GM12892 (cell line): ENCODE measurements at regions not wholly inside any gene's neighbourhood (a gene's known extent, or its start where the extent isn't known, plus 50 kb on each side); places are given as distances from the start of the nearest gene placed in this dataset.
"Not testable (repeated sequence)": the region's sequence is repeated elsewhere in the genome, so short reads cannot be mapped to it uniquely, and the experiment has no call there.

Source experiments
- DNase-seq: peaks from one replicate; pipeline ENCODE4 v3.0.0; 2011; ENCODE audit not compliant: insufficient read length
- FAIRE-seq: peaks from 2 replicates; lab custom pipeline; 2011; peaks lifted over from hg19 to GRCh38; lab: Jason Lieb, UNC
- POLR2A ChIP-seq: IDR thresholded peaks from 2 replicates; pipeline ENCODE4 v1.6.1; 2011; ENCODE audit warnings: low read depth, low read length, control low read depth
- POLR2AphosphoS5 ChIP-seq: IDR thresholded peaks from 2 replicates; pipeline ENCODE4 v1.6.1; 2011; ENCODE audit warnings: low read depth, low read length, control low read depth
- TAF1 ChIP-seq: IDR thresholded peaks from 2 replicates; pipeline ENCODE4 v1.6.1; 2011; ENCODE audit warnings: low read depth, mild to moderate bottlenecking, control low read depth, low read length, borderline replicate concordance

DNA sequence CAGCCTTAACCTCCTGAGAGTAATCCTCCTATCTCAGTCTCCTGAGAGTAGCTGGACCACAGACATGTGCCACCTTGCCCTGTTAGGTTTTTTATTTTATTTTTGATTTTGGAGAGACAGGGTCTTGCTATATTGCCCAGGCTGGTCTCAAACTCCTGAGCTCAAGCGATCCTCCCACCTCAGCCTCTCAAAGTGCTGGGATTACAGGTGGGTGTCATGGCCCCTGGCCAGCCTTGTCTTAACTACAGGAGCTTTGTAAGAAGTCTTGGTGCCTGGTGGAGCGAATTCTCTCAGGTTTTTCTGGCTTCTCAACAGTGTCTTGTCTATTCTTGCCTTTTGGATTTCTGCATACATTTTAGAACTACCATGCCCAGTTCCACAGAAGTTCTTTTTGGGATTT is 546.4 kb downstream of the TBC1D22A start:
- no peak for DNase-seq
- TF ChIP-seq TAF1 (no peak), POLR2A (no peak), POLR2AphosphoS5 (no peak)
- no peak for FAIRE-seq

DNA sequence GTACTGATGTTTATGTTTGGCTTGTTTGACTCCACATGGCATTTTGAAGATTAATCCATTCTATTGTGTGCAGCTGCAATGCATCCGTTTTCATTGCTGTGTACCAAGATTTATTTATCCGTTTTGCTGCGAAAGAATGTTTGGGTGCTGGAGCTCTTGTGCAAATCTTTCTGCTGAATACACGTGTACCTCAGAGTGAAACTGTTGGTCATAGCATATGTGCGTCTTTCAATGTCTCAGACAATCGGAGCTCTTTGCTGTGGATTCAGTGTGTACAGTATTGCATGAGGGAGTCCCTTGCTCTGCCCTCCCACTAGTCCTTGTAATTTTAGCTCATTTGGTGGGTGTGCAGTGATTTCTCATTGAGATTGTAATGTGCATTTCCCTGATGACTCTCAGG is 545.4 kb downstream of the TBC1D22A start:
- DNase-seq, result no peak
- TF ChIP-seq TAF1, result no peak
- TF ChIP-seq POLR2AphosphoS5, result no peak
- TF ChIP-seq POLR2A, result no peak
- FAIRE-seq, result no peak

DNA sequence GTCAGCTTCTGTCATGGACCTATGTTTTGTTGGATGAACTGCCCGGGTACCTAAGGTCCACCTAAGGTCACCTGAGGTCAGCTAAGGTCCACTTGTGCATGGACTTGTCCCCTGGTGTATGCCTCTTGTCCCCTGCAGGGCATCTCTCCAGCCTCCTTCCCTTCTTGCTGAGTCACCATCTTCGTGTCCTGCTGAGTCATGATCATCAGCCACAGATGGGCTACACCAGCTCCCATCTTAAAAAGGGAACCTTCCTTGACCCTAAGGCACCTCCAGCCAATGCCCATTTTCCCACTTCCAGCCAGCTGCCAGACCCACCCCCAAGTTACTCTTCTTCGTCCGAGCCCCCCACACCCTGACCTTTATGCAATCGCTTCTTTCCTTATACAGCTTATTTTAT is 544.9 kb downstream of the TBC1D22A start:
- no peak for DNase-seq
- no peak for TF ChIP-seq POLR2AphosphoS5
- no peak for TF ChIP-seq POLR2A
- no peak for TF ChIP-seq TAF1
- no peak for FAIRE-seq

DNA sequence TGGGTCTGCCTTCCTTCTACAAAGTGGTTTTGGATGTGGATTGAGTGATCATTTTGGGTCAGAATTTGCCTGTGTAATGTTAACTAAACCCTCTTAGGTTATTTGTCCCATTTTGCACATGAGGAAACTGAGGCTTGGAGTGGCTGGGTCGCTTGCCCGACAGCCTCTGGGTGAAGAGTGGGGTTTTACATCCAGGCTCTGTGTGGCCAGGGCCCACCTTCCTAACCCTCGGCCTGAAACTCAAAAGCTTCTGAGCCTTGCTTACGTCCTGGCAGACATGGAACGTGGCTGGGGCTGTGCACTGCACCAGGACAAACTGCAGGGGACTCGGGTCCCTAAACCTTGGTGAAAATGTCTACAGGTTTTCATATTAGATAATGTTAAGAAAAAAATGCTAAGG is 542.4 kb downstream of the TBC1D22A start:
- no peak for TF ChIP-seq TAF1
- no peak for TF ChIP-seq POLR2A
- no peak for TF ChIP-seq POLR2AphosphoS5
- FAIRE-seq (no peak), DNase-seq (no peak)

DNA sequence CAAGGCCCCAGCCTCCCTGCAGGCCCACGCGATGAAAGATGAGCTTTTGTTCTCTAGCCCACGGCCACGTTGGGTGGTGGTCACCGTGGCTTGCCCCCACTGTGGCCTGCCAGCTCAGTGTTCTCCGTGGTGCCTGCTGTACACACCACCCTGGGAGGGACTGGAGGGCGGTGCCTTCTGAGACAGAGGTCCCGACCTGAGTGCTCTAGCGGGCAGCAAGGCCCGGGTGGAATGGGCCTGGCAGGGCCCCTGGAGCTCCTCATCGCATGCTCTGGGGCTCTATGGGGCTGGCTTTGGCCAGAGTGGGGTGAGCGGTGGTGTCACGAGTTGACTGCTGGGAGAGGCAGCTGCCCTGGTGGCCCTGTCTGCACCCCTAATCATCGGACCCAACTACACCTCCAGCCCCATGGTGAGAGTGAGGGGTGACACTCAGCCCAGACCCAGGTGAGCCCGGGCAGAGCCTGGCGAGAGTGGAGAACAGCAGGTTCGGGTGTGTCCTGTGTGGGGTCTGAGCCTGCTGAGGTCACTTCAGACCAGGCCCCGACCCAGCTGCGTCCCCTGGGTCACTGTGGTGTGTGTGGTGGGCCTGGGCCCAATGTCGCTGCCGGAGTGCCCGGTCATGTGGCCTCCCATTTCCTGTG is 541.9 kb downstream of the TBC1D22A start:
- no peak for FAIRE-seq

DNA sequence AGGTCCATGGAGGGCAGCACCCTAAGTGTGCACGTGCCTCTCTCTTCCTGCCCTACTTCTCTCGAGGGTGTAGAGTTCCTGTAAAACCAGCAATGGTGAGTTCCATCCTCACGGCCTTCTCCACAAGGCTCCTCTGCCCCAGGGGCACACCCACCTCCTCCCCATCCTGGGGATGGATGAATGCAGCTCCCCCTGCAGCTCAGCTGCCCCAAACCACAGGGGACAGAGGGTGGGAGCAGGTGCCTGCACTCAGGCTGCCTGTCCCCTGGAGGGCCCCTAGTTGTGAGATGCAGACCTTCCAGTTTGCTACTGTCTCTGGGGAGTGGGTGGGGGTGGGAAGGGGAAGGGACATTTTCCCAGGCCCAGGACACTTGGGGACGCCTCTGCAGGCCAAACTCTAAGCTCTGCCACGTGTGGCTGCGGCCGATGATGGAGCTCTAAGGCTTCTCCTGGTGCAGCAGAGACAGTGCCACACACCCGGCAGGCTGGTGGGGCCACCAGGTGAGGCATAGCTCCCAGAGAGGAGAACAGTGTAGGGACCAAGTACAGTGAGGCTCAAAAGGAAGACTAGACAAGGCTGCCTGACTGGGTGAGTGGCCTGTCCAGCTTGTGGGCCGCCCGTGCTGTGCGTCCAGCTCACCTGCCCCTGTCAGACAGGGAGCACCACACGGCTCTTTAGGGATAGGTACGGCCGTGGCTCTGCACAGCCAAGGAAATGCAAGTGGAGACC is 540.9 kb downstream of the TBC1D22A start:
- DNase-seq (no peak), FAIRE-seq (no peak)
- TF ChIP-seq POLR2AphosphoS5, result no peak
- TF ChIP-seq POLR2A, result no peak
- no peak for TF ChIP-seq TAF1

More for the DNA sequence above, 541.9 kb downstream of the TBC1D22A start:
- TF ChIP-seq POLR2A (no peak), POLR2AphosphoS5 (no peak)
- no peak for DNase-seq

DNA sequence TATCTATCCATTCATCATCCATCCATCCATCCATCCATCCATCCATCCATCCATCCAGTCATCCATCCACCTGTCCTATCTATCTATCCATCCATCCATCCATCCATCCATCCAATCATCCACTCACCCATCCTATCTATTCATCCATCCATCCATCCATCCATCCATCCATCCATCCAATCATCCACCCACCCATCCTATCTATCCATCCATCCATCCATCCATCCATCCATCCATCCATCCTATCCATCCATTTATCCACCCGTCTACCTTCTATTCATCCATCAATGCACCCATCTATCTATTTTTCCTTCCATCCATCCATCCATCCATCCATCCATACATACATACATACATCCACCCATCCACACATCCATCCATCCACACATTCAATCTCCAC is 540.1 kb downstream of the TBC1D22A start:
- not testable (repeated sequence) for FAIRE-seq

DNA sequence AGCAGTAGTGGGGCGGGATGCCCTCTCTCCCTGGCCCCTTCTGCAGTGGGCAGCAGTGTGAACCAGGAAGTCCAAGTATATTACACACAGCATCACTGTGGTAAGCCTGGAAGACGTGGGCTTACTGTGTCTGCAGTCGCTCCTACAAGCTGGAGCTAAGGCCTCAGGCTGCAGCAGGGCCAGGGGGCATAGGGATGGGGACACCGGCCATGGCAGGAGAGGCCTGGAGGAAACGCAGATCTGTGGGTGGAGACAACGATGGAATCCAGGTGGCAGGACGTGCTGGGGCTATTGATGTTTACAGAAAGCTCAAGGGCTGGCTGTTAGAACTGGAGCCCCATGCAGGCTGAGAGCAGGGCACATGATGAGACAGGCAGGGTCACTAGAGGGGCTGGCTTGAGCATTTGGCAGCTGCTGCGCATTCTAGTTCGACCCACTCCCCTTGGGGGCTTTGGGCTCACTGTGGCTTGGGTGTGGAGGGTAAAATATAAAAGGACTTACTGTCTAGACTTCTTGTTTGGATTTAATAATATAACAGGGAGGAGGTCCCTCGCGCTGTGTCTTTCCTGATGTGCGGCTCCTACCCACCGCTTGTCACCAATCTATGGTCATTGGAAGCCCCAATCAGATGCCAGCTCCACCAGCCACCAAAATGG is 539.5 kb downstream of the TBC1D22A start:
- FAIRE-seq (no peak), DNase-seq (no peak)
- no peak for TF ChIP-seq POLR2AphosphoS5
- TF ChIP-seq POLR2A, result no peak
- no peak for TF ChIP-seq TAF1

More for the DNA sequence above, 540.1 kb downstream of the TBC1D22A start:
- DNase-seq, result not testable (repeated sequence)

DNA sequence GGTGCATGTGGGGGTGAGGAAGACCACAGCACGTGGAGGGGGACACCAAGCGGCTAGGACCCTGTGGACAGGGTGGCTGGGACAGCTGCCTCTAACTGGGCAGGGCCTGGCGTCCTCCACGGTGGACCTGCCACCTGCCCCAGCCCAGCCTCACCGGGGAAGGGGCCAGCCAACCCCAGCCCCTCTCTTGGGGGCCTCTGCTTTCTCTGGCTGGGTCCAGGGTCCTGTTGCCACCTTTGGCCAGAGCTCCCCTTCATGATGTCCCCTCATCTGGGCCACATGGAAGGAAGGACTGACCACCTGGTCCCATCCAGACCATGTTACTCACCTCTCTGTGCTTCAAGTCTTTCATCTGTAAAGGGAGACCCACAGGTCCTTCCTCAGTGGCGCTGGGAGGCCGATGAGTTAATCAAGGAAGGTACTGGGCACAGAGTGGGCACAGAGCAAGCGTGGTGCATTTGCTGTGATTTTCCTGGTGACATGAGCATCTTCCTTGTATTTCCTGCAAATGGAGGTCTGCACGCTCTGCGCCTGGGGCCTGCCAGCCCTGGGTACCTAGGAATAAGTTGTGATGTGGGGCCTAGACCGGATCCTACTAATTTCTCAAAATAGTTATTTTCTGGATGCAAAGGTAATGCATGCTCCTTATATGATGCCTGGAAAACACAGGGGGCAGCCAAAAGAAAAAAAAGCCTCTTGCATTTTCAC is 538.4 kb downstream of the TBC1D22A start:
- no peak for TF ChIP-seq POLR2AphosphoS5
- no peak for TF ChIP-seq POLR2A
- TF ChIP-seq TAF1, result no peak
- no peak for FAIRE-seq
- DNase-seq, result no peak

DNA sequence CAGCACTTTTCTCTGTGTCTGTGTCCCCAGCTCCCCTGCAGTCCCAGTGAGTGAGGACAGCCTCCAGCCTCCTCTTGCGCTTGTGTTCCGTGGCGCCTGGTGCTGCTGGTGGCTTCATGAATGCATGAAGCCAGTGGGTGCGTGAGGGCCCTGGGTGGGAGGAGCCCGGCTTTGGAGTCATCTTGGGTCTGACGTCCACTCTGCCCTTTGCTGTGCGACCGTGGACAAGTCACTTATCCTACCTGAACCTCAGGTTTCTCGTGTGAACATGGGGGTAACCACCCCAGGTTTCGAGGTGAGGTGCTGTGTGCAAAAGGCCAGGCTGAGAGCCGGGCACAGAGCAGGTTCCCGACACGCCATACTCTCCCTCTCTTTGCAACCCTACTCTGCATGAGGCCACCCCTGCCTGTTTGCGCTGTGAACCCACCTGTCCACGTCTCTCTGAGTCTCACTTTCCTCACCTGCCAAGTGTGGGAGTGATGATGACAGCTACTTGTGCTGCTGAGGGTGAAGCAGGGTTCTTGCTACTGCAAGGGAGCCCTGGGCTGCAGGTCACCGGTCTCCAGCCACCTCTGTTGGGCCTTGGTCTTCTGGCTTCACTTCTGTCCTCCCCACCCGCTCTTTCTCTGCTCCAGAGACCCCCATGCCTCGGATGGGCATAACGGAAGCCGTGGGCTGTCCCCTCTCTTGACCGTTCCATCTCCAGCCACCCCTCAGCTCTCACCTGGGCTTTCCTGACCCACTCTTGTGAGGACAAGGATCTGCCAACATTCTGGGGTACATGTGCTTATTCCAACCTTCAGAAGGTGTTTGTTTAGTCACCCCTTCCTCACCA is 537.6 kb downstream of the TBC1D22A start:
- DNase-seq (no peak), FAIRE-seq (no peak)
- TF ChIP-seq TAF1 (no peak), POLR2A (no peak), POLR2AphosphoS5 (no peak)
